Right lobe of liver (tissue), 6 donors: ENCODE measurements at regions not wholly inside any gene's neighbourhood (a gene's known extent, or its start where the extent isn't known, plus 50 kb on each side); places are given as distances from the start of the nearest gene placed in this dataset.

Experiments
- ATAC-seq, 4 donors: fragments of 200-7000 bp; cut with Tn5 transposase; one replicate each; pipeline ENCODE4 v1.9.1; 2020; ENCODE audit warnings: mild to moderate bottlenecking in 4 of 4, moderate library complexity in 4 of 4
- DNase-seq, 3 donors: peaks; one replicate each; pipeline ENCODE4 v3.0.0-alpha.2; 2020
- H3K27ac ChIP-seq, 3 donors: fragments of 200-600 bp; one replicate each; pipeline ENCODE4 v1.8.0; 2022
- H3K27me3 ChIP-seq, 2 donors: fragments of 200-600 bp; one replicate each; pipeline ENCODE4 v1.8.0; 2022
- H3K36me3 ChIP-seq, 4 donors: fragments of 200-600 bp; sonication (generic) in 1 of 4; one replicate each; pipeline versions ENCODE4 v1.5.1 to v1.8.0; 2017 to 2022; ENCODE audit warnings: control low read depth in 1 of 4
- H3K4me1 ChIP-seq, 4 donors: fragments of 200-600 bp; sonication (generic) in 1 of 4; one replicate each; pipeline versions ENCODE4 v1.5.1 to v1.8.0; 2017 to 2022; ENCODE audit warnings: control low read depth in 1 of 4
- H3K4me3 ChIP-seq, 3 donors: fragments of 200-600 bp; one replicate each; pipeline ENCODE4 v1.8.0; 2022
- H3K9me3 ChIP-seq, 4 donors: fragments of 200-600 bp; sonication (generic) in 1 of 4; one replicate each; pipeline versions ENCODE4 v1.5.1 to v1.8.0; 2017 to 2022; ENCODE audit warnings: control low read depth in 1 of 4
- POLR2A ChIP-seq: fragments of 450-650 bp; IDR thresholded peaks from one replicate; pipeline ENCODE4 v1.6.1; 2017; ENCODE audit warnings: antibody characterized with exemption, mild to moderate bottlenecking
- WGBS: methylation state at CpG from one replicate; pipeline ENCODE4 v1.1.6; 2018; ENCODE audit warnings: low coverage, low lambda C conversion rate; ENCODE audit not compliant: insufficient coverage; ENCODE audit errors: missing lambda C conversion rate; 5-methylcytosine and 5-hydroxymethylcytosine counted together
- intact Hi-C, 2 donors: fragments of 100-400 bp; cut with DNase I; formaldehyde crosslinking; loops; one replicate each; pipeline versions ENCODE4 v1.11.2 to v1.14.1; 2022
- TF ChIP-seq, protein P1 (sequence below), 4 donors: fragments of 200-600 bp in 3 of 4; fragments of 450-650 bp in 1 of 4; IDR thresholded peaks; one replicate each; pipeline versions ENCODE4 v1.5.1 to v1.8.0; 2016 to 2022; ENCODE audit warnings: antibody characterized with exemption in 4 of 4, mild to moderate bottlenecking in 2 of 4
- donor health status: DM: no; HTN: yes; CAD: no.
- donor health status: DM: no; HTN: no; CAD: no.
- donor health status: DM: no; HTN: no; CAD: no.
- donor health status: DM: no; HTN: yes; CAD: no.
- donor health status: DM: no; HTN: yes; CAD: no.

DNA sequence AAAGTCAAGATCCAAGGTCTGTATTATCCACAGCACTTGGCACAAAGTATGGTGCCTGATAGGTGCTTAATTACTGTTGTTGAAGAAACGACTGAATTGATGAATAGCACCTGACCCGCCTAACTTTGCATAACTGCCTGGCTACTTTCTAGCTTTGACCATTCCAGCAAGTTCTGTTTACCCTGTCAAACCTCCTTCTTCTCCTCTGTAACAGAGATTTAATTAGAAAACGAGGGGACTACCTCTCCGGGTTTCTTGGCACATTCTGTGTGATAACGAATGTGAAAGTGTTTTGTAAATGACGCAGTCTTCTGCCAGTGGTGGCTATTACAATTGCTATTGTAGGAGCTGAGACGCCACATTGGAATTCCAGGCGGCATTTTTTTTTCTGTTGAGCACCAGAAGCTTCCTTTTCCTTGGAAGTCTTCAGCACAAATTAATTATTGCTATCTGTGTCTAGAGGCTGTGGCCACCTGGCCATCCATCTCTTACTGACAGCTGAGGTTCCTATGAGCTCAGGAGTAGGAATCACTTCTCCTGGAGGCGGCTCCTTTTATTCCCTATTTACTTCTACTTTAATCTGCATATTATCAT lies 522.9 kb downstream of the HS3ST4 start:
- H3K4me1 ChIP-seq = no peaks in the 10 kb centered on the region
- DNase-seq (no peak), ATAC-seq (no peak)
- no peaks in the 10 kb centered on the region for H3K9me3 ChIP-seq
- H3K27me3 ChIP-seq = no peaks in the 10 kb centered on the region
- no peak for TF ChIP-seq POLR2A
- TF ChIP-seq, protein P1, sequence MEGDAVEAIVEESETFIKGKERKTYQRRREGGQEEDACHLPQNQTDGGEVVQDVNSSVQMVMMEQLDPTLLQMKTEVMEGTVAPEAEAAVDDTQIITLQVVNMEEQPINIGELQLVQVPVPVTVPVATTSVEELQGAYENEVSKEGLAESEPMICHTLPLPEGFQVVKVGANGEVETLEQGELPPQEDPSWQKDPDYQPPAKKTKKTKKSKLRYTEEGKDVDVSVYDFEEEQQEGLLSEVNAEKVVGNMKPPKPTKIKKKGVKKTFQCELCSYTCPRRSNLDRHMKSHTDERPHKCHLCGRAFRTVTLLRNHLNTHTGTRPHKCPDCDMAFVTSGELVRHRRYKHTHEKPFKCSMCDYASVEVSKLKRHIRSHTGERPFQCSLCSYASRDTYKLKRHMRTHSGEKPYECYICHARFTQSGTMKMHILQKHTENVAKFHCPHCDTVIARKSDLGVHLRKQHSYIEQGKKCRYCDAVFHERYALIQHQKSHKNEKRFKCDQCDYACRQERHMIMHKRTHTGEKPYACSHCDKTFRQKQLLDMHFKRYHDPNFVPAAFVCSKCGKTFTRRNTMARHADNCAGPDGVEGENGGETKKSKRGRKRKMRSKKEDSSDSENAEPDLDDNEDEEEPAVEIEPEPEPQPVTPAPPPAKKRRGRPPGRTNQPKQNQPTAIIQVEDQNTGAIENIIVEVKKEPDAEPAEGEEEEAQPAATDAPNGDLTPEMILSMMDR (IDR thresholded peaks at IDR 0.05) = no peak
- H3K4me3 ChIP-seq = no peak overlapping the region
- intact Hi-C loops = no loop called here
- WGBS = 35% methylated on average over 9 of the region's 9 CpGs
- H3K27ac ChIP-seq = no peak overlapping the region
- H3K36me3 ChIP-seq = no peaks in the 10 kb centered on the region

DNA sequence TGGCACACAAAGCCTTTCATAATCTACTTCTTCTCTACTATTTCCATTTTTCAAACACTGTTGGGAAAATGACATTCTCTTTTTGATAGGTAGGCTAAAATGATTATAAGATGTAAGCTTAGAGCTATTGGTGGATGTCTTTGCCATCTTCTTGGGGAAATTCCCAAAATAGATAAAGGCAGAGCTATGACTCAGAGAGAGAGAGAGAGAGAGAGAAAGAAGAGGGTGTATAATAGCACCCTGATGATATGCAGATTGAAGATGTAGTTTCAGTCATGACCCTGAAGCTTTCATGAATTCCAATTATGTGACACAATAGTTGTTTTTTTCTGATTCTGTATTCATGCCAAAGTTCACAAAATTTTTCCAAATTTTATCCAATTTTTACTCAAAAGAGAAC lies 529.1 kb downstream of the HS3ST4 start:
- H3K4me1 ChIP-seq = no peaks in the 10 kb centered on the region
- H3K4me3 ChIP-seq = no peak overlapping the region
- H3K27ac ChIP-seq = no peak overlapping the region
- intact Hi-C loops = no loop called here
- DNase-seq (no peak), ATAC-seq (no peak)
- no peaks in the 10 kb centered on the region for H3K36me3 ChIP-seq
- TF ChIP-seq, protein P1 (IDR thresholded peaks at IDR 0.05) = no peak
- TF ChIP-seq POLR2A = no peak
- no peaks in the 10 kb centered on the region for H3K9me3 ChIP-seq
- no peaks in the 10 kb centered on the region for H3K27me3 ChIP-seq

DNA sequence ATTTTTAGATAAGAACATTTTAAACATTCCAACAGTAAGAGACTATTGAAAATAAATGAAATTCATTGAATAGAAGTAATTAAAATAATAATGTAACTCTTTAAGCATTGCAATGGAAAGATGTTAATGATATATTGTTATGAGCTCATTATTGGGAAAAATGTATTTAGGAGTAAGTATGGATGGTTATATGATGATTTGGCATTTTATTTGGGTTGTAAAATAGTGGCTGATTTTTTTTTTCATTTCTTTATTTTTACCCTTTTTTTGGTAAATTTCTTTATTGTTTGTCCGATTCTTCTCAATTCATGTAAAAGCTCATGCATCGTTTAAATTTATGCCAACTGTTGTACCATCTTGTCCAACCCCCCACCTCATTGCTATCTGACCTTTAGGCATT lies 539.9 kb downstream of the HS3ST4 start:
- H3K4me3 ChIP-seq = no peak overlapping the region
- no peaks in the 10 kb centered on the region for H3K36me3 ChIP-seq
- intact Hi-C loops = no loop called here
- no peaks in the 10 kb centered on the region for H3K4me1 ChIP-seq
- WGBS = 66% methylated on average over 2 of the region's 2 CpGs
- no peaks in the 10 kb centered on the region for H3K27me3 ChIP-seq
- DNase-seq = no peak
- no peaks in the 10 kb centered on the region for H3K9me3 ChIP-seq
- TF ChIP-seq, protein P1 (IDR thresholded peaks at IDR 0.05) = no peak
- TF ChIP-seq POLR2A = no peak
- no peak overlapping the region for H3K27ac ChIP-seq
- ATAC-seq = no peak

DNA sequence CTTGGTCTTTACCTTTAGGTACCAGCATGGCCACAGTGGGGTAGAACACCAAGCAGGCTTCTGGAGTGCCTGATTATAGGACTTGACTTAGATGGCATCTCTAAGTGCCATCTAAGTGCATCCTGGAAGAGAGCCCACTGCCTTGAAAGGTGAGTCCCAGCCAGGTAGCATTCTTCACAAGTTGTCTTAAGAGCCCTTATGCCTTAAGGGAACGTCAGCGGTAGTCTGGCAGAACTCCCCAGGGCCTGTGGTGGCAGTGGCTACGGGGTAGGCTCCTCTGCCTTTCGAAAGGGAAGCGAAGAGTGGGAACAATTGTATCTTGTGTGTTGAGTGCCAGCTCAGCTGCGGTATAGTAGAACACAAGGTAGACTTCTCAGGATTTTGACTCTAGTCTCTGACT lies 549.0 kb downstream of the HS3ST4 start:
- DNase-seq (no peak), ATAC-seq (no peak)
- 56% methylated on average over 4 of the region's 6 CpGs for WGBS
- TF ChIP-seq, protein P1 (IDR thresholded peaks at IDR 0.05) = no peak
- TF ChIP-seq POLR2A = no peak
- Histone ChIP-seq H3K9me3 (no peaks in the 10 kb centered on the region), H3K4me1 (no peaks in the 10 kb centered on the region), H3K4me3 (no peak overlapping the region), H3K27ac (no peak overlapping the region), H3K36me3 (no peaks in the 10 kb centered on the region), H3K27me3 (no peaks in the 10 kb centered on the region)
- intact Hi-C loops = no loop called here

DNA sequence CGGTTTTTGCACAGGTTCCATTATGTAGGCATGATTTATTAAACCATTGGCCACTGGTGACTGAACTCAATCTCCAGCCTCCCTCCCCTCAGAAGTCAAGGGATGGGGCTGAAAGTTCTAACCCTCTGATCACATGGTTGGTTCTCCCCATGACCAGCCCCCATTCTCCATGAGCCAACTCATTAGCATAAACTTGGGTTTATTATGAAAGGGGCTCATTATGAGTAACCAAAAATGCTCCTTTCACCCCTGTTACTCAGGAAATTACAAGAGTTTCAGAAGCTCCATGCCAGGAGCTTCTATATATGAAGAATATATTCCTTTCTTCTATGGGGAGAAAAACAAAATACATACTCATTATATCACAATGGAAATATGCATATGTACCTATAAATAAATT lies 555.3 kb downstream of the HS3ST4 start:
- H3K4me3 ChIP-seq = no peak overlapping the region
- no peaks in the 10 kb centered on the region for H3K27me3 ChIP-seq
- intact Hi-C loops = no loop called here
- WGBS = 36% methylated on average over 1 of the region's 1 CpG
- no peak for ATAC-seq
- H3K9me3 ChIP-seq = no peaks in the 10 kb centered on the region
- no peaks in the 10 kb centered on the region for H3K36me3 ChIP-seq
- H3K27ac ChIP-seq = no peak overlapping the region
- DNase-seq = no peak
- TF ChIP-seq POLR2A = no peak
- TF ChIP-seq, protein P1 (IDR thresholded peaks at IDR 0.05) = no peak
- H3K4me1 ChIP-seq = no peaks in the 10 kb centered on the region
